NCI-H2107 (cell line): ENCODE measurements at regions not wholly inside any gene's neighbourhood (a gene's known extent, or its start where the extent isn't known, plus 50 kb on each side); places are given as distances from the start of the nearest gene placed in this dataset.
"Not testable (repeated sequence)": the region's sequence is repeated elsewhere in the genome, so short reads cannot be mapped to it uniquely, and the experiment has no call there.

ENCODE experiments used
- DNase-seq: peaks from one replicate; lab custom pipeline; 2025; lab: John Stamatoyannopoulos, UW

DNA sequence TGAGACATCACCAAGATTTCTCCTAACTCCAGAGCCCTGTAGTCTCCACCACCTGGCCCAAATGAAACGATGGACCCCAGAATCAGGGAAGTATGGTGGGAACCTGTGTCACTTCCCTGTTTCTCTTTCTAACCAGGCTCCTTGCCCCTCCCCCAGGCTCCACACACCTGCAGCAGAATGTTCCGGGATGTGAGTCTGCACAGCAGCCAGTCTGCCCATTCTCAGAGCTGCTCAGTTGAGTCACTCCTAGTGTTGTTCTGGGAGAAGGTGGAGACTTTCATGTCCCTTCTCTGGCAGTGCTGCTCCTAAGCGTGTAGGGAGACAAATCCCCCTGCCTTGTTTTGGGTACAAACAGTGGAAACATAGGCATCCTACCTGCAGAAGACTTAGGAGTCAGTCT is 76.0 kb upstream of the XPA start:
- DNase-seq: no peak

DNA sequence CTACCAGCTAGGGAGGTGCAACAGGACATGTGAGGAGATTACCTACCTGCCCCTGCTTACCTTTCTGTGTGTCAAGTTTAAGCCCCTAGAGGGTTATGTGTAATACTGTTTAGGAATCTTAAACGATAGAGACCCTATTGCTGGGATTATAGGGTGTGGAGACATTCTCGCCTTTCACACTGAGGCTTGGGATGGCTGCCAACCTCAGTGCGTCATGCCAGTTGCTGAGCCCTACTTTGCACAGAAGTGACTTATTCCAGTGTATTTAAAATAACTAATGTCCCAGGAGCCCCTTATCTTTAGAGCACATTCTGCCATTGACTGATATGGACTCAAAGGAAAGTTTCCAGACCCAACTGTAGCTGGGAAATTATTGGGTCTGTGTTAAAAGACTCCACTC is 76.6 kb upstream of the XPA start:
- DNase-seq: no peak

DNA sequence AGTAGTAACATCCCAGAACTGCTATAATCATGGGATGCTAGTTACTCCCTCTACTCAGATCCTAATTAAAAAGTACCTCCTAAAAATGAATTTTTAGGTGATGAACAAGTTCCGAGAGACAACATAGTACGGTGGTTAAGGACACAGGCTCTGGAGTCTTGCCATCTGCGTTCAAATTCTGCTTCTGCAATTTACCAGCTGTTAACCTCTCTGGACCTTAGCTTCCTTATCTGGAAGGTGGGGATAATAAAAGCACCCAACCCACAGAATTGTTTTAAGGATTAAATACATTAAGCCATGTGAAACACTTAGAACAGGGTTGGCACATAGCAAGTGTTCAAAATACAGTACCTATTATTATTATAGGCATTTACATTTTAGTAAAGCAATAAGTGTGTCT is 77.5 kb upstream of the XPA start:
- no peak for DNase-seq

DNA sequence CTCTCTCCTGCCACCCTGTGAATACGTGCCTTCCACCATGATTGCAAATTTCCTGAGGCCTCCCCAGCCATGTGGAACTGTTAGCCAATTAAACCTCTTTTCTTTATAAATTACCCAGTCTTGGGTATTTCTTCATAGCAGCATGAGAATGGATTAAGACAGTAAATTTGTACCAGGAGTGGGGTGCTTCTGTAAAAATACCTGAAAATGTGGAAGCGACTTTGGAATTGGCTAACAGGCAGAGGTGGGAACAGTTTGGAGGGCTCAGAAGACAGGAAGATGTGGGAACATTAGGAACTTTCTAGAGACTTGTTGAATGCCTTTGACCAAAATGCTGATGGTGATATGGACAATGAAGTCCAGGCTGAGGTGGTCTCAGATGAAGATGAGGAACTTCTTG is 74.3 kb upstream of the FOXE1 start:
- DNase-seq: not testable (repeated sequence)

DNA sequence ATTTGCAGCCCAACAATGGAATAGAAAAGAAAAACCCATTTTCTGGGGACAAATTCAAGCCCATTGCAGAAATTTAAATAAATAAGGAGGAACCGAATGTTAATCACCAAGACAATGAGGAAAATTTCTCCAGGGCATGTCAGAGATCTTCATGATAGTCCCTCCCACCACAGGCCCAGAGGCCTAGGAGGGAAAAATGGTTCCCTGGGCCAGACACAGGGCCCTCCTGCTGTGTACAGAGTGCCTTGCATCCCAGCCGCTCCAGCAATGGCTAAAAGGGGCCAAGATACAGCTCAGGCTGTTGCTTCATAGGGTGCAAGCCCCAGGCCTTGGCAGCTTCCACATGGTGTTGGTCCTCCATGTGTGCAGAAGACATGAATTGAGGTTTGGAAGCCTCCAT is 73.4 kb upstream of the FOXE1 start:
- DNase-seq: no peak

DNA sequence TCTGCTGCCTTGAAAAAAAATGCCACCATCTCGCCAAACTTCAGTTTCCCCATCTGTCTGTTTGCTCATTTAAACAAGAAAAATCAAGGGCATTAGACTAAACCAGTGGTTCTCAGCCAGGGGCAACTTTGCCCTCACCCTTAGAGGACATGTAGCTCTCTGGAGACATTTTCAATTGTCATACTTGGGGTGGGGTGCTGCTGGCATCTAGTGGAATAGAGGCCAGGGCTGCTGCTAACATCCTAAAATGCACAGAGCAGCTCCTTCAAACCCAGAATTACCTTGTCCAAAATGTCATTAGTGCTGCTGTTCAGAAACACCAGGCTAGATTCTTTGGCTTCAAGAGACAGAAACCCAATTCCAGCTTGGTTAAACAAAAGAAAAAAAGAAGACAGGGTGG is 71.1 kb upstream of the FOXE1 start:
- DNase-seq: no peak

DNA sequence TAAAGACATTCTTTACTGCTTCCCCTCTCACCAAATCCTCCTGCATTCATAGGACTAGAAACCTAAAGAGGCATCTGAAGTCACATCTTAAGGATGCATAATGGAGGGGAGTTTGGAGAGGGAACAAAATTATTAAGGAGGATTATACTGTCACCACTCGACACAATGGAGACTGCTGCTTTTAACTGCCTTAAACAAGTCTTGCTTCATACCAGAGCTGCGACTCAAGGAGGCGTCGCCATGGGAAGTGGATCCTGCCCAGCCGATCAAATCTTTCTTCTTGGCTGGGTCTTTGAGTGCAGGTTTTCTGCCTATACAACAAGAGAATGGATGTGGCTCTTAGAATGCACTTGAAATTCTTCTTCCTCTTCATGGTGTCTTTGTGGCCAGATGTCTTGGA is 66.7 kb upstream of the FOXE1 start:
- no peak for DNase-seq

DNA sequence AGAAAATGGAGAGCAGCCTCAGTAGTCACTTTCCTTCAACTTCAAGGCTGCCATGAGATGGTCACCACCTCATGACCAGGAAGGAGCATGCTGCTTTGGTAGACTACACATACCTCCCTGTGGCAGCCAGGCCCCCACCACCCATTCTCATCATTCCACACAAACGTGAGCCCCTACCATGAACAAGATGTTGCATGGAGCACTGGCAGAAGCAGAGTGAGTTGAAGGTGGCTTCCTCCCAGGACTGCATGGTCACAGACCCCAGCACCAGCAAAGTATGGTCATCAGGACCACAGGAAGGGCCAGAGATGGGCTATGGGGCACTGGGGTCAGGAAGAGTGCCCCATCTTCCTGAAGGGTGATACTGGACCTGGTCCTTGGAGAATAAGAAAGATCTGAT is 65.5 kb upstream of the FOXE1 start:
- DNase-seq: no peak

DNA sequence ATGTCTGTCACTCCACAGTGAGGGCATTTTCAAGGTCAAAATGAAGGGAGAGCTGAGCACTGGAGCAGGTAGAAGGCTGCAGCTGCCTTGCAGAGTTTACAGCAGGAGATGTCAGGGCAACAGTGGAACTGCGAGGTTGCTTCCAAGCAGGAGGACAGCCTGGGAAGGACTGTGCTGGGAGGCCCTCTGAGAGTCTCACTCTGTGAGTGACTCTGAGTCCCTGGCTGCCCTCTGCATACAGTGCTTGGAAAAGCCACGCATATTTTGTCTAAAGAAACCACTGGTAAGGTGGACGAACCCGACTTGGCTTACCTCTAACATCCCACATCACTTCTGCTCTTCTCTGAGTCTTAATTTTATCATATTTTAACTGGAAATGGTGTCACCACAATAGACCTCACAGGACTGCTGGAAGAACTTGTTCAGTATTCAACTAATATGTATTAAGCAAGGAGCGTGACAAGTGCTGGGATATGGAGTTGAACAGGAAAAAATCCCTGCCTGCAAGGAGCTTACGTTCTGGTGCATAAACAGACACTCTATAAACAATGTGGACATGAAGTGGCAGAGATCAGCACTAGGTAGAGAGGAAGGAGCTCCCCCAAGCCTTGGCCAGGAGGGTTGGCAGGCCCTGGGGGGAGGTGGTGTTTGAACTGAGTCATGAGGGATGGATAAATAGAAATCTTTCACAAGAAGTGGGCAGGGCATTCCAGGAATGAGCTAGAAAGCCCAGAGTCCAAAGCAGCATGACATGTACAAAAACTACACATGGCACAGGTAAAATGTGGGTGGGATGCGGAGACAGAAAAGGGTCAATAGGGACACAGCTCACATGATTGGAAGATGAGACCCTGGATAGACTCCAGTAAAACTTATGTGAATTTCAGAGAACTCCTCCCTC is 64.0 kb upstream of the FOXE1 start:
- no peak for DNase-seq

DNA sequence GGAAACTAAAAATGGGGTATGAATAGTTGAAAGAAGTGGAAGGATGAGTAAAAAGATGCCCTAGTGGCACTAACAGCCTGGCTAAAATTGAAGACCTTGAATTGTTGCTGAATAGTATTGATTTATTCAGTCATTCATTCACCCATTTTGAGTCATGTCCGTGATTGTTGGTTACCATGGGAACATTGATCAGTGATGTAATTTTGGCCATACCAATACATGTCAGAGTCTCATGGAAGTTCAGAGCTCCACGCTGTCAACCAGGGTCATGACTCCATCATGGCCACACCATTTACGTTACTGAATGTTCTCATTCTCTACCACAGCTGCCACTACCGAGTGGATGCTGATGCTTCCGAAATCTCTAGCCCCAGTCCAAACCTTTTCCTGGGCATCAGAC is 62.5 kb upstream of the FOXE1 start:
- DNase-seq: no peak

DNA sequence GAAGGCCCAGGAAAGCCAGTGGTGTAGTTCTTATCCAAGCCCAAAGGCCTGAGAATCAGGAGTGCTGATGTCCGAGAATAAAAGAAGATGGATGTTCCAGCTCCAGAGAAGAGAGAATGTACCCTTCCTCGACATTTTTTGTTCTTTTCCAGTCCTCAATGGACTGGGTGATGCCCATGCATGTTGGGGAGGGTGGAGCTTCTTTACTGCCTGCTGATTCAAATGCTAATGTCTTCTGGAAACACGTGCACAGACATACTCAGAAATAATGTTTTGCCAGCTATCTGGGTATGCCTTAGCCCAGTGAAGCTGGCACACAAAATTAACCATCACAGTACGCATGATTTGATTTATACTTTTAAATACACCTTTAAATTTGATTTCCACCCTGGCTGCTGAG is 61.5 kb upstream of the FOXE1 start:
- no peak for DNase-seq

DNA sequence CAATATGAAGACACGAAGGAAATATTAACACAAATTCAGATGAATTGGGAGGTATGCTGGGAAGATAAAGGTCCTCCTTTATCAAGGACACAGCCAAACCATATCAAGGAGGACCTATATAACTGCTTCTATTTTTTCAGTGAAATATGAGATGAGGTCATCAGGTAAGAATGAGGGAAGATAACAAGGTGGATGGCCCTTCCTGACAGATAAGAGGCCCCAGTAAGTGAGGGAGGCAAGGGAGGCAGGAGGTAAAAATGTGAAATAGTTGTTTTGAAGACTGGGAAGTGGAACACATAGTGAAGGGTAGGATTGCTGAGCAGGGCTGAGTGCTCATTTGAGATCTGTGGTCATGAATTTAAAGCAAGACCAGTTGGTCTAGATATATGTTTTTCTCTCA is 60.0 kb upstream of the FOXE1 start:
- DNase-seq: no peak

DNA sequence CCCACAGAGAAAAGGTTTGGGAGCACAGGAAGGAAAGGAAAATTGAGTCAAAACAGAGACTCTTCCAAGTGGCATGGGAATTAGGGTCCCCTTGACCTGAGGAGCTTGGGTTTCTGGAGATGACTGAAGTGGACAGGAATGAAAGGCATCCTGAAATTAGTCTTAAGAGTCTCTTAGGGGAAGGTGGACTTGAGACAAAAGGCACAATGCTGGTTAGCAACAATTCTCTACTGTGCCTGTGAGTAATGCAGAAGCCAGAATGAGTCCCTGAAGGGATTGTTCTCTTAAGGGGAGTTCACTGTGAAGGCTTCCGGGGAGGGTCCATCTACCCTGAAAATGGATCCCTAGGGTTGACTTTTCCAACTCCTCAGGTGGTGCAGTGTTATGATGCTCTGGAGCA is 58.4 kb upstream of the FOXE1 start:
- DNase-seq: no peak

DNA sequence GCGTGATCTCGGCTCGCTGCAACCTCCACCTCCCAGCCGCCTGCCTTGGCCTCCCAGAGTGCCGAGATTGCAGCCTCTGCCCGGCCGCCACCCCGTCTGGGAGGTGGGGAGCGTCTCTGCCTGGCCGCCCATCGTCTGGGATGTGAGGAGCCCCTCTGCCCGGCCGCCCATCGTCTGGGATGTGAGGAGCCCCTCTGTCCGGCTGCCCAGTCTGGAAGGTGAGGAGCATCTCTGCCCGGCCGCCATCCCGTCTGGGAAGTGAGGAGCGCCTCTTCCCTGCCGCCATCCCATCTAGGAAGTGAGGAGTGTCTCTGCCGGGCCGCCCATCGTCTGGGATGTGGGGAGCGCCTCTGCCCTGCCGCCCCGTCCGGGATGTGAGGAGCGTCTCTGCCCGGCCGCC is 56.9 kb upstream of the FOXE1 start:
- DNase-seq: not testable (repeated sequence)

DNA sequence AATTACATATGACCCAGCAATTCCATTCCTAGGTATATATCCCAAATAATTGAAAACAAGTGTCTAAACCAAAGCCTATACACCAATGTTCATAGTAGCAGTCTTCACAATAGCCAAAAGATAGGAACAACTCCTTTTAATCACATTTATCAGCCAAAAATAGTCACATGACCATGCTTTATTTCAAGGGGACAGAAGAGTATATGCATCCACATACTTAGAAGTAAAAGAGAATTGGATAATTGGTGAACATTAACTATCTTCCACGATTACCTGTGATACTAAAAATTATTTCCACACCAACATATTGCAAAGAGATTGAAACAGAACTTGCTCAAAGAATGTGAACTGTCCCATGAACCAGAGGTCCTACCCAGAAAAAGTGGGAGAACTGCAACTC is 51.8 kb upstream of the FOXE1 start:
- no peak for DNase-seq

DNA sequence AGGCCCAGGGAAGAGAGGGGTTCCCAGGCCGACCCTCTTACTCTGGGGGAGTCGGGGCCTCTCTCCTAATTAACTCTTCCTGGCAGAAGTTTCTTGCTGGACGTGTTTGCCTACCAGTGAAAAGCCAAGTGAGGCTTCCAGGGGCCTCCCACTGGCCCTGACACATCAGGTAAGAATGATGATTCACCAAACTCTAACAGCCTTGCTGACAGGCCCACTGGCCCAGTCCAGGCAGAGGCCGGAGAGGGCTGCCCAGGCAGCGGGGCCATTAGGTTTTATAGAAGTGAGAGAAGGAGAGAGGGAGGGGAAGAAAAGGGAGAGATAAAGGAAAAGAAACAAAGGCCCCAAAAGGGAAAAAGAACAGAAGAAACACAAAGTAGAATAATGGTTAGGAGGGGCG is 50.8 kb upstream of the FOXE1 start:
- no peak for DNase-seq

DNA sequence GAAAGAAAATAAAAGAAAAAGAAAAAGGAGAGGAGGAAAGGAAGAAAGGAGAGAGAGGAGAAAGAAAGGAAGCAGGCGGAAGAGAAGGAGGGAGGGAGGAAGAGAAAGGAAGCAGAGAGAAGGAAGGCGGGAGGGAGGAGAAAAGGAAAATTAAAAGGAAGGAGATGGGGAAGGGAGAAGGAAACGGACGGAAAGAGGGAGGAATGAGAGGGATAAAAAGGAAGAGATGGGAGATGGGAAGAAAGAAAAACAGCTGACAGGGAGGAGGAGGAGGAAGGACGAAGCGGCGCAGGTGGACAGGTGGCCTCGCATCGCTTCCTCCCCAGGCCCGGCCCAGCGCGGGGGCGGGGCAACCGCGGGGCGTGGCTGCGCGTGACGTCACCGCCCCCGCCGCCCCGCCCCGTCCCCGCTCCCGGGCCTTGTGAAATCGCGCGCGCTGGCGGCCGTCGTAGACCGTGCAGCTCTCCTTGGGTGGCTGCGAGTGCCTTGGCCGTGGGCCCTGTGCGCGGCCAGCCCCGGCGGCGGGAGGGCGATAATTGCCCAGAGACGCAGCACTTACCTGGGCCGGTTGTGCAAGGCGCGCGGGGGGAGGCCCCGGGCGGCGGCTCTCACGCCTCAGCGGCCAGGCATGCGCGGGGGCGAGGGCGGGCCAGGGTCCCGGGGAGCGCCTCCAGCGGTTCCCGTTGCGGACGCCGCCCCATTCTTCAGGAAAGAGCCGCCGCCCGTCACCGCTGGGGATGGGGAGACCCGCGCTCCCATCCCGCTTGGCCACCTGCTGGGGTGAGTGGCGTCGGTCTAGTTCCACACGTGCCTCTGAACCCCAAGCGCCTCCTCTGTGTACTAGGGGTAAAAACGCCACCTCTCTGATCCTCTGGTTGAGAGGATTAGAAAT is 49.6 kb upstream of the FOXE1 start:
- peak; percentile 35 for DNase-seq
